GM18909 (cell line): ENCODE measurements at regions not wholly inside any gene's neighbourhood (a gene's known extent, or its start where the extent isn't known, plus 50 kb on each side); places are given as distances from the start of the nearest gene placed in this dataset.

Experiments
- ATAC-seq: cut with Tn5 transposase; IDR thresholded peaks from one replicate; pipeline ENCODE4 v1.9.1; 2021; ENCODE audit warnings: mild to moderate bottlenecking; ENCODE audit not compliant: unreplicated experiment, poor library complexity

DNA sequence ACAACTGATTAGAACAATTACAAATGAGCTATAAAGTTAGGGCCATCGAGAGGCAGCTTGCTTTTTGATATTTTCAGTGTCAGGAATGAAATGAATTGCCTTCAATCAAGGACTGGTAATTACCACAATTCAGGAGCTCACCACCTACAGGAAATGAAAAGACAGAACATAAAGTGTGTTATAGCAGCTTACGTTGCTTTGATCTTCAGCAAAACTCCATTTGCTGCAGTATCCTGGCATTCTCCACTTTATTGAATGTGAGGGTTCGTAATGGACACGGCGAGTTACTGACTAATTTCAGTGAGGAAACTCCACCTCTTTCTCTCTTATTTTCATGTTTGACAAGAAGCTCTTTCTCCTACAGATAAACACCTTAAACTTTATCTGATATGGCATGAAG is 440.0 kb upstream of the HSF2 start:
- ATAC-seq, result no peak

DNA sequence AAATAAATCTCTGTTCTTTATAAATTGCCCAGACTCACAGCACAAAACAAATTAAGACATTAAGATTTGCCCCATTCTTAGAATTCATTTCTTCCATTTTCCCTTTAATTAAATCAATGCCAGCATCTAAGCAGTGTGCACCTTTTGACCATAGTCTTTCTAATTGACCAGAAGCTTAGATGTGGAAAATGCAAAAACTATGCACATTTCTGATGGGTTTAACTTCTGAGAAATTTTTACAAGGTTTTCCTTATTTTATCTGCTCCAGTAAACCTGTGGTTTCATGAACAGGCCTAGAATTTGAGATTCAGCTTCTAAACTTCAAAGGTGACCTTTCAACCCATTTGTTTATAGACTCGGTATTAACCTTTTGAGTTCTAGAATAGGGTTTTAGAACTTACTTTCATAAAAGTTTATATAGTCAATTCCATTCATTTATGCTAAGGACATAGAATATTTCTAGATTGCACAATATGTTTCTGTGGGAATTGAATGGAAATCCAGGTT is 437.8 kb upstream of the HSF2 start:
- no peak for ATAC-seq

DNA sequence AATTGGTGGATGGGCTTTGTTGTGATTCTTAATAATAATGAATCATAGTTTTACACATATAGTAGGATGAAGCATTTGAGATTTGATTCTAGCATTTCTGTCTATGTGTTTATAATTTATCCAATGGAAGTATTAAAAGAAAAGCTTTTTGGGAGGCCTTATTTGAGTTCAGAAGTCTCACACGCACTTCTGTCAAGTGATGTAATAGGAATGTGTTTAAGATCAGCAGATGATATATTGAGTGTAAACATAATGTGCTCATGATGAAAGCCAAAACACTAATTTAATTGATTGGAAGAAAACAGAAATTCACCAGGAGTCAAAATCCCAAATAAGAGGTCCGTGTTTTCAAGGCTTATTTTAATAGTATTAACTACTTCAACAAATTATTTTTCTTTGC is 435.6 kb upstream of the HSF2 start:
- no peak for ATAC-seq

DNA sequence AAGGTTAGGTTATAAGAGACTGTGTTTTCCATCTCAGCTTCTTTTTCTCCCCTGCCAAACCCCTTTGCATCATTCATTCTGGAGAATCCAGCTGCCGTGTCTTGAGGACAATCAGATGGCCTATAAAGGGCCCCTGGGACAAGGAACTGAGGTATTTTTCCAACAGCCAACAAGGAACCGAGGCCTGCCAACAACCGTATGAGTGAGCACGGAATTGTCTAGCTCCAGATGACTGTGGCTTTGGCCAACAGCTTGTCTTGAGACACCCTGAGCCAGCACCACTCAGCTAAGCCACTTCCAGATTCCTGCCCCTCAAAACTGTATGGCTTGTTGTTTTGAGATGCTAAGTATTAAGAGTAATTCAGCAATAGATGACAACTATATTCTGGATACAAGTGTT is 433.7 kb upstream of the HSF2 start:
- ATAC-seq, result no peak

DNA sequence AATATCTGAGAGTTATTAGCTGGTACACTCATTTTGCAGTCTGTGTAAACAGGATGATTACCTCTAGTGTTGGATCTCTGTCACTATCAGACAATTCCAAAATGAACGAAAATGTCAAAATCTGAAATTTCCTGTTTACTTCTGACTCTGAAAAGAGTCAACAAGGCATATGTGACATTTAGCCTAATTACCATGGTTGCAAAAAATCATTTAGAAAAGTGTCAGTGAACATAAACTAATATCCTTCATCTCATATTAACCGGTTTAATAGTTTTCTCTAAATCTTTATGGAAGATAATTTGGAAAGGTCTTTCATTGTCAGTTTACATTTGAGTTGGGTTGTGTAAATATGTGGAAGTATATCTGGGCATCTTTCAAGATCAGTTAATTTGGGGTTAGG is 431.8 kb upstream of the HSF2 start:
- ATAC-seq, result no peak

DNA sequence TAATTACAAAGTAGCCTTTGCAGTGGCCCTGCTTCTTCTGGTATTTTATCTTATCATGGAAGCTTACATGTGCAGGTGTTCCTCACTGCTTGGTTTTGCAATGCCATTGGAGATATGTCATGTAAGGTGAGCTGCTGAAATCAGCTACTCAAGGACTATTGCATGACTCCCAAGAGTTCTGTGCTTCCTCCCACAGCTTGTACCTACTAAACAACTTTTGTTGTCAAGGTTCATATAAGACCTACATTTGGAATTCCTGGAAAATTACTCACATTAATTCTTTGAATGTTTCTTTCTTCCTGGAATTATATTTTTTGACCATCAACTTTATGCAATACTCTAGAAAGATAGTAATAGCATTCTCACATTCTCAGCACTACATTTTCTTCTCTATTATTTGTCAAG is 427.5 kb upstream of the HSF2 start:
- ATAC-seq, result no peak

DNA sequence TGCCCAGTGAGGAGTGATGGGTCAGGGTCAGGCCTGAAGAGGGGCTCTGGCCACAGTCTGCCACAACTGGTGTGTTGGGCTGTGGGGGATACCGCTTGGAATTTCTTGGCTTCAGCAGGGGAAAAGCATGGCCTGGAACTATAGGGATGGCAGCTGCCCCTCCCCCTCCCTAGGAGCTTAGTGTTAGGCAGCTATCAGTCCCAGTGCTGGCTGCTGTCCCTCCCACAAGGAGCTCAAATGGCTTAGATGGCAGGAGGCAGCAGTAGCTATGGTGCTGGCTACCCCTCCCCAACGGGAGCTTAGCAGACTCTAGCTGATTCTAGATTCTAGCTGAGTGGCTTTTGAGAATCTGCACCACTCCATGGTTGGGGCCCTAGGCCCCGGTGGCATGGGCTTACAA is 414.5 kb upstream of the HSF2 start:
- ATAC-seq, result no peak

DNA sequence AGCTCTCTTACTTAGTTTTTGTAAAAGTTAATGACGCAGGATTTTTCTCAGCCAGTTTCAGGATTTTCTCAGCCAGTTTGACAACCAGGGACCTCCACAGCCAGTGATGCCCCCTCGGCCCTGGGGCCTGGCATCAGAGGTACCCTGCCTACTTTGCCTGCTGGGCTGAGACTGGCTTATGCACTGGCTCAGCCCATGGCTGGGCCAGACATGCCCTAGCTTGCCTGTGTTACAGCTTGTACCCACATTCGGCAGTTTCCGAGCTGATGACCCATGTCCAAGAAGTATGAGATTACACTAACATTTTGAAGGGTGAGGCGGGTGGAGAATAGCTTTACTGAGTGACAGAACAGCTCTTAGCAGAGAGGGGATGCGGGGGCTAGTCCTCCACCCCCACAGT is 406.1 kb upstream of the HSF2 start:
- no peak for ATAC-seq

DNA sequence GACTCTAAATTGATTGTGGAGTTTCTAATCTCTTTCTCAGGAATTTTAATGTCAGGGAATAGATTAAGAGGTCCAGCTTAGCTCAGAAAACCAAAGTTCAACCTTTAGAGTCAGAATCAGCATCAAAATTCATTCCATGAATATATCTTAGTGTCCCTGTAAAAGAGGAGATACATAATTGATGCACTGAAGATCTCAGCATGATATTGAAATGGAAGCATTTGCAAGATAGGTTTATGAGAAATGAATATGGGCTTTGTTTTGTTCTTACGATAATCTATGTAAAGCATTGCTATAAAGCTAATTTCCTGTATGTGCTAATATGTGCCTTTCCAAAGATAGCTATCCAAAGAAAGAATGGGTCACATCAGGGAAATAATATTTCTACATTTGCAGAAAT is 404.5 kb upstream of the HSF2 start:
- no peak for ATAC-seq

DNA sequence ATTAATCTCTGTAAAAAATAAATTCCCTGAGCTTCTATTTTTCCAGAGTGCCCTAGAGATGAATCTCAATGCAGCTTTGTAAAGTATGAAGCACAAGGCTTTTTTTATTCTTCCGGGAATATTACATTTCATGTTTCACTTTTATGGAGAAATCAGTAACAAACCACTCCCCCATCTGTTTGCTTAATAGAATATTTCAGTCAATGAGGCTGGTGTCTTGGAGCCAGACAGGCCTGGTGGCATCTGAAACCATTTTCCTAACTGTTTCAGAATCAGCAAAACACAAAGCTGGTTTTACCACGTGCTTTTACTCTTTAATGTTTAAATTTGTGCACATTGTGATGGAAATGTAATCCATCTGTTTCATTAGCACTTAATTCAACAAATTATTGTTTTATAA is 400.8 kb upstream of the HSF2 start:
- ATAC-seq, result no peak

DNA sequence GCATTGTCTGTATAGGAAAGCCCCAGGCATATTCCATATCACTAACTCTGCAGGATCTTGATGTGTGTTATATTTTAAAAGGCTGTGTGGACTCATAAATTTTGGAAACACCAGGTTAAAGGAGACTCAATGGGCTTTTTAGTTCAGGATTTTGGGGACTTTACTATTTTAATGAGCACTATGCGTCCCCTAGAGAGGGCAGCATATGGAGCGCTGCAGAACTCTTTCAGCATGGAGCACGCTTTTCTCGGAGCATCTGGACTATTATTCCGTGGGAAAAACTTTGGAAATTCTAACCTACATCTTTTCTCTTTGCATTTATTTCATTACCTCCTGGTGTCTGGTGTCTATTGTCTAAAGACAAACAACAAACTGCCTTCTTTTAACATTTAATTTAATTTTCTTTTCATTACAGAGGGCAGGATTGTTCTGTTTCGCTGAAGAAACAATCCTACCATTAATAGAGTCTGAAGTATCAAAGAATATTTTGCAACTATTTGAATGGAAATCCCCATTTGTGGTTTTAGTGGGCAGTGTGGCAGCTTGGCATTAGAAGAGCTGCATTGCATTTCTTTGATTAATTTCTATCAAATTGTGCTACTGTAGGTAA is 399.9 kb upstream of the HSF2 start:
- no peak for ATAC-seq

DNA sequence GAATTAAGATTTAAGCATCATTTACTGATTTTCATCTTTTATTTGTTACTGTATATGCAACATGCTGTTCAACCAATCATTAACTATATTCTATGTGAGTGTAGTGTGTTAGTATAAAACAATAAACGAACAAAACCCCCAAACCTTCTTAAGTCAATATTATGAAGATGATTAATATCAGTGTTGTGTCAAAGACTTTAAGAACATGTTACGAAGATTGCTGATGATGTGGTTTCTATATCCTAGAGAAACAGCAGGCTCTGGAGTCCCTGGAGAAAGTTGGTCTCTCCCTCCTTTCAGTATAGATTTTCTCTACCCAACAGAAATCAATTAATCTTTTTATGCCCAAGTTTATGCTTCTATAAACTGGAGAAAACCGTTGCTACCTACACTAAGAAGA is 393.8 kb upstream of the HSF2 start:
- no peak for ATAC-seq

DNA sequence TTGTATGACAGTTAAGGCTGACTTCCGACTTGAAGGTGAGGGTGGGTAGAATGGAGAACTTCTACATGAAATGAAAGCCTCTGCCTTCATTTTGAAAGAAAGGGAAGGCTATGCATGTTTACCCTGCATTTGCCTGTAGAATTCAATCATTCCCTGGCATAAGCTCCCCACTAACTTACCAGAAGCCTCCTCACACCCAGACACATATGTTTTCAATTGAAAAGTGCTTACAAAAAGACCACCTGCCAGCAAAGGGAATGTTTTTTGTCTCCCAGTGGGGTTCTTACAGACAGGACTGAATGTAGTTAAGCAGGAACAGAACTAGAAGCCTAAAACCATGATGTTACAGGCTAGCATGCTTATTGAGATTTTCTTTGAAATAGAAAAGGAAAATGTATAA is 392.1 kb upstream of the HSF2 start:
- ATAC-seq, result no peak

DNA sequence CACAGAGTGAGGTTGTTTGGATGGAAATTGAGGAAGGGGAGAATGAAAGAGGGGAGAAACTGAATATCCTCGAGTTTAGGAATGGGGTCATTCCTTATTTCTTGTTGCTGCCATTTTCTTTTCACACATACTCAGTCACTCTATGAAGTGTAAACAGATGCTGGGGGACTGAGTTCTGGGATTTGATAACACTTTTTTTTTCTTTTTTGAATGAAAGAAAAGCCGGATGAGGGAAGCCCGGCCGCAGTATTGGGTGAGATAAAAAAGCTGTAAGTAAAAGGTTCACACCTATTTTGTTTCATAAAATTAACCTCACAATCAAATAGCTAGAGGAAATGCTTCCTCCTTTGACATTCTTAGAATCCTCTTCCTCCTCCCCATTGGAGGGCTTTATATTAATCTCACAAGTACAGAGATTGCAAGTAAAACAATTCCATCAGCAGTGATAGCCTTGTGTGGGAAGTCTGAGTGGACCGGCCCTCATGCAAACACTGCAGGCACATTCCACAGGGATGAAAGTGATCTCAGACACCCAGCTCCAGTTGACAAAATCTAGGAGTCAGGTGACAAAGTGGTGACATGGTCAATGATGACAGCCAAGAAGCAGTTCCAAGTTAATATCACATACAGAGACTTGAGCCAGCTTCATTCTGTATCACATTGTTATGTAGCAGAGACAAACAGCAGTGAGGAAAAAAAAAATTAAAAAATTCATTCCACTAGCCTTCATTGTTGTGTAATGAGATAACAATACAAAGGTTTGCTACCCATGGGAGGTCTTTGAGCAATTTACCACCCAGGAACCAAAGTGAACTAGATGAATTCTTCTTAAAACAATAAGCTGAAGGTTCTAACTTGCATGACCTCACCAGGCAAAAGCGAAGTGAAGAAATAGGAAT is 391.1 kb upstream of the HSF2 start:
- ATAC-seq, result no peak

DNA sequence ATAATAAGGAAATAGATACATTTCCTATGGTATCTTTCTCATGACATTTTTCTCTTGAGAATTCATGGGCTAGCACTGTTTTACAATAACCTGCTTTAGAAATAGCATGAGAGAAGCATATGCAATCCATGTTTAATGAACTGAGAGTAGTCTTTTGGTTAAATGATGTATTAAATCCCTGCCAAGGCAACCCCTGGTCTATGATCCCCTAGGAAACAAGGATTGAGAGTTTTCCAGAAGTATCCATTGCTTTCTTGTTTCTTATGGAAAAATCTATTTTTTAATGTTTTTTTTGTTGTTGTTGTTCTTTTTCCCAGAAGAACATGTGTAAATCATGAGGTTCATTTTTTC is 390.5 kb upstream of the HSF2 start:
- no peak for ATAC-seq

DNA sequence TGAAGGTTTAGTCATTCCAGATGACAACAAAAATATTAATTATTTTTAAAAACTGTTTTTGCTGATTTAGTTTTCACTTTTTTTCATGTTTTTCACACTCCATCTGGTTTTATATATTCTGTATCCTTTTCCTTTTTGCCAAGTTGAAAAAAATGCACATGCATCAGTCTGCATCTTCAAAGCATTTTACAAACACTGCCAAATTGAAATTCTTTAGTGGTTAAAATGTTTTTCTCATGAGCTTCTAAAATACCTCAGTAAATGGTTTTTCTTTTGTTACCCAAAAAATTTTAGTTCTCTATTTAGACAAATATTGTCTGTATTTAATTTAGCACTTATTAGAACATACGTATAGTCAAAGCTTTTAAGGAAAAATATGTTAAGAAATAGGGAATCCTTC is 386.9 kb upstream of the HSF2 start:
- no peak for ATAC-seq

DNA sequence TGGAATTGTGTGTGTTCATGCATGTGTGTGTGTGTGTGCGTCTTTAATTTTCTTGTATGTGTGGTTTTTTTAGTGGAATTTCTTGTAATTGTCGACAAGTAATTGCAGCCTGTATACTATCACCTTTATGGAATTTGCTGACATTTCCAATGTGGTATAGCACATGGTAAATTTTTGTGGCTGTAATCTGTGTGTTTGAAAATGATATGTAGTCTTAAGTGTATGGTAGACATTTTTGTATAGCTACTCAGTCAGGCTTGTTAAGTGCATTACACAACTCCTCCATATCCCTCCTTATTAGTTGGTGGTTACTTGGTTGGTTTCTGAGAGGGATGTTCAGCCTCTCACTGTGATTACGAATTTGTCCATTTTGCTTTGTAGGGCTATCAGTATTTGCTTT is 384.5 kb upstream of the HSF2 start:
- no peak for ATAC-seq

DNA sequence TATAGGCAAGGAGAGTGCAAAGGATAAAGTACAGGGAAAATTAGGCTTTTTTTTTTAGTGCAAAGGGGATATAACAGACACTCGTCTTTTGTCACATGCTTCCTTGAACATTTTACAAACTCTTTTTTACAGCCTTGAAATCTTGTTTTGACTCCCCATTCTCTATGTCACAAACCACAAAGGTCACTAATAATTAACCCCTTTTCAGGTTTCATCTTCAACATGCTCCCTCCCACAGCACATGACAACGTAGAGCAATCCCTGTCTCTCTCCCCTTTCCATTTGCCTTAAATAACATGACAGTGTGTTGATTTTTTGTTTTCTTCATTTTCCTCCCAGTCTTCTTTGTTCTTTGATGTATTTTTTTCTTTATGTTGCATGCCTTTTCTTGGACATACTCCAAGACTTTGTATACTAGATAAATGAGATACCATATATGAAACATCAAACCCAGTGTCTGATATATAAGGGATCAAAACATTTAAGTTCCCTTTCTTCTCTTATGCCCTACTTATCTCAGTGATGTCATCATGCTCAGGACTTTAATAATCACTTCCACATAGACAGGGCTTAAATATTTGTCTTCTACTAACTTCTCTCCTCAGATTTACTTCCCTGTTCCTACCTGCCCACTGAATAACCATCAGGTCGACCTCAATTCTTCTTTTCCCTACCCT is 378.7 kb upstream of the HSF2 start:
- peak; percentile 99 for ATAC-seq

DNA sequence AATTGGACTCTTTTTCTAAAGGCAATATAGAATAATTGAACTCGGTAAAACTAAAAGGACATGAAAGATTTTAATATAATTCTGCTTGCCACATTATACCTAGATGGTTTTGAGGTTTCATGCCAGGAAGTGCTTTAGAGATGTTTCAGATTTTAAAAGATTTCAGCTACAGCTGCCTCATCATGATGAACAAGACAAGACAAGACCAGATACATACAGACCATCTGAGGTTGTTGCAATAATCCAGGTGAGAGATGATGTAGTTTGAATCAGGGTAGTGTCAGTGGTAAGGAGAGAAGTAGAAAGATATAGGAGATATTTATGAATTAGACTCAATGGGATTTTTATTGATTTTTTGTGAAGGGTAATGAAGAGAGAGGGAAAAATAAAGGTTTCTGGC is 374.3 kb upstream of the HSF2 start:
- ATAC-seq, result no peak

DNA sequence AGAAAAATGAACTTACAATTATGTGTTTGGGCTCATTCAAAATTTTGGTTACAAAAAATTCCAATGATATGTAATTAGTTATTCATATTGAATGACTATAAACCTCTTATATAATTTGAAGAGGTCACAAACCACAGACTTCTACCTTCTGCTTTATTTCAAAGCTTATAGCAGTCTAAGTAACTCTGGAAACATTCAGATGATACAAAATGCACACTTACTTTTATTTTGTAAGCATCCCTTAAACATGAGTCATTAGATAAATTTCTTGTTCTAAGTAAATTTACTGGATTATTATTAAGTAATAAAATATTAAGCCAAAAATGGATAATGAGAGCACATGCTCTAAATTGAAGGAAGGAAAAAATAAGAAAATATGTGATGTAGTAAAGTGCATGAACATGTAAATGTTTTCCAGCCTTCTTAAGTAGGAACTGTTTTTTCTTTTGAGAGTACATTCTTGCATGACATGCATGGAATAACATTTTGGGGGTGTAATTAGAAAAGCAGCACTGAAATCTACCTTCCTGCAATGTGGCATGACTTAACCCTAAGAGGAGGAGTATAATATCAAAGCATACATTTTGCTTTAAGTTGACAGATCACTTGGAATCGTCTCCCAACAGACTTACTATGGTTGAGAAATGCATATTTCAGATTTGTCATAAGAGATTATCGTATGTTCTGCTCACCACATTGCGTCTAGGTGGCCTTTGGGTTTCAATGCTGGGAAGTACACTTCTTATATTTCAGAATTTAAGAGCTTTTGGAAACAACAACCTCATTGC is 372.7 kb upstream of the HSF2 start:
- ATAC-seq, result no peak
